GM23338 (cell line): ENCODE measurements at regions not wholly inside any gene's neighbourhood (a gene's known extent, or its start where the extent isn't known, plus 50 kb on each side); places are given as distances from the start of the nearest gene placed in this dataset.

Experiments used
- ATAC-seq: fragments of 200-7000 bp; cut with Tn5 transposase; 3 replicates; pipeline ENCODE4 v1.9.1; 2020
- DNase-seq: peaks from one replicate; pipeline ENCODE4 v3.0.0-alpha.2; 2015; ENCODE audit warnings: low spot score
- H2AFZ ChIP-seq: fragments of 200-600 bp; sonication (generic); 2 replicates; pipeline ENCODE4 v1.8.0; 2016; ENCODE audit warnings: antibody characterized with exemption, mild to moderate bottlenecking, moderate library complexity
- H3F3A ChIP-seq: fragments of 200-600 bp; sonication (generic); replicated peaks from 2 replicates; pipeline ENCODE4 v1.8.0; 2017; ENCODE audit warnings: antibody characterized with exemption, mixed run types, low read depth
- H3K27ac ChIP-seq: fragments of 200-600 bp; sonication (generic); 2 replicates; pipeline ENCODE4 v1.6.1; 2016; ENCODE audit warnings: low read depth
- H3K27me3 ChIP-seq: fragments of 200-600 bp; sonication (generic); 2 replicates; pipeline ENCODE4 v1.8.0; 2016; ENCODE audit warnings: mild to moderate bottlenecking, mixed run types, moderate library complexity; ENCODE audit not compliant: insufficient read depth
- H3K36me3 ChIP-seq: fragments of 200-600 bp; sonication (generic); 2 replicates; pipeline ENCODE4 v1.8.0; 2016; ENCODE audit warnings: mild to moderate bottlenecking; ENCODE audit not compliant: insufficient read depth
- H3K4me1 ChIP-seq: fragments of 200-600 bp; sonication (generic); 2 replicates; pipeline ENCODE4 v1.8.0; 2016; ENCODE audit warnings: mild to moderate bottlenecking, moderate library complexity; ENCODE audit not compliant: insufficient read depth
- H3K4me2 ChIP-seq: fragments of 200-600 bp; sonication (generic); 2 replicates; pipeline ENCODE4 v1.7.1; 2017; ENCODE audit warnings: mixed run types
- H3K4me3 ChIP-seq: fragments of 200-600 bp; sonication (generic); 2 replicates; pipeline ENCODE4 v1.6.1; 2016; ENCODE audit warnings: mixed run types
- H3K79me2 ChIP-seq: fragments of 200-600 bp; sonication (generic); replicated peaks from 2 replicates; pipeline ENCODE4 v1.8.0; 2017; ENCODE audit warnings: mild to moderate bottlenecking; ENCODE audit not compliant: insufficient read depth
- H3K9me2 ChIP-seq: fragments of 200-600 bp; sonication (generic); 2 replicates; pipeline ENCODE4 v1.8.0; 2017; ENCODE audit not compliant: insufficient read depth
- H4K20me1 ChIP-seq: fragments of 200-600 bp; sonication (generic); replicated peaks from 2 replicates; pipeline ENCODE4 v1.8.0; 2017; ENCODE audit warnings: mild to moderate bottlenecking; ENCODE audit not compliant: insufficient read depth
- H3K27ac Mint-ChIP-seq: 2 replicates; pipeline ENCODE4 v1.8.0; 2020; ENCODE audit warnings: inconsistent platforms, mild to moderate bottlenecking, moderate library complexity, mixed read lengths
- H3K27me3 Mint-ChIP-seq: 3 replicates; pipeline ENCODE4 v1.8.0; 2022; ENCODE audit warnings: low read depth, mild to moderate bottlenecking, moderate library complexity, mixed read lengths, inconsistent platforms; ENCODE audit not compliant: insufficient read depth, poor library complexity
- H3K36me3 Mint-ChIP-seq: 3 replicates; pipeline ENCODE4 v1.8.0; 2021; ENCODE audit warnings: low read depth, mild to moderate bottlenecking, inconsistent platforms, moderate library complexity, mixed read lengths
- H3K4me1 Mint-ChIP-seq: 3 replicates; pipeline ENCODE4 v1.8.0; 2020; ENCODE audit warnings: mild to moderate bottlenecking, inconsistent platforms, mixed read lengths
- H3K4me3 Mint-ChIP-seq: 3 replicates; pipeline ENCODE4 v1.8.0; 2021; ENCODE audit warnings: moderate library complexity, mild to moderate bottlenecking, inconsistent platforms, mixed read lengths
- H3K9me3 Mint-ChIP-seq: 3 replicates; pipeline ENCODE4 v1.8.0; 2020; ENCODE audit warnings: moderate library complexity, mild to moderate bottlenecking, inconsistent platforms, mixed read lengths
- CREB1 ChIP-seq: fragments of 250-450 bp; sonication (Bioruptor Pico); IDR thresholded peaks from 2 replicates; pipeline ENCODE4 v1.5.0; 2020; ENCODE audit warnings: low read depth, mild to moderate bottlenecking, moderate library complexity
- CTCF ChIP-seq, 2 experiments: fragments of 200-600 bp in 1 of 2; sonication (generic) in 1 of 2; conservative IDR thresholded peaks; 2 replicates each; pipeline versions ENCODE4 v1.5.1 to v1.6.1; 2016 to 2017; ENCODE audit warnings: antibody characterized with exemption in 2 of 2, low read depth in 2 of 2, mild to moderate bottlenecking in 2 of 2, moderate library complexity in 1 of 2
- ETS1 ChIP-seq: IDR thresholded peaks from 2 replicates; pipeline ENCODE4 v1.6.1; 2016; ENCODE audit warnings: antibody characterized with exemption
- EZH2 ChIP-seq: fragments of 200-600 bp; sonication (generic); IDR thresholded peaks from one replicate; pipeline ENCODE4 v1.8.0; 2017; ENCODE audit warnings: antibody characterized with exemption, mild to moderate bottlenecking, low read depth; ENCODE audit not compliant: unreplicated experiment
- EZH2phosphoT487 ChIP-seq: fragments of 200-600 bp; sonication (generic); IDR thresholded peaks from one replicate; pipeline ENCODE4 v1.8.1; 2018; ENCODE audit warnings: antibody characterized with exemption; ENCODE audit not compliant: unreplicated experiment
- JUNB ChIP-seq: IDR thresholded peaks from one replicate; pipeline ENCODE4 v1.6.1; 2016; ENCODE audit warnings: antibody characterized with exemption; ENCODE audit not compliant: unreplicated experiment
- NANOG ChIP-seq: IDR thresholded peaks from 2 replicates; pipeline ENCODE4 v1.6.1; 2016; ENCODE audit warnings: antibody characterized with exemption, borderline replicate concordance
- POLR2AphosphoS5 ChIP-seq: IDR thresholded peaks from 2 replicates; pipeline ENCODE4 v1.6.1; 2016; ENCODE audit warnings: antibody characterized with exemption, low read depth
- REST ChIP-seq: IDR thresholded peaks from one replicate; pipeline ENCODE4 v1.6.1; 2018; ENCODE audit warnings: antibody characterized with exemption; ENCODE audit not compliant: unreplicated experiment
- STAT1 ChIP-seq: IDR thresholded peaks from one replicate; pipeline ENCODE4 v1.6.1; 2016; ENCODE audit warnings: antibody characterized with exemption; ENCODE audit not compliant: unreplicated experiment
- ZNF114 ChIP-seq: fragments of 250-450 bp; sonication (Bioruptor Pico); IDR thresholded peaks from 2 replicates; pipeline ENCODE4 v1.5.0; 2020; ENCODE audit warnings: mild to moderate bottlenecking, moderate library complexity
- ZNF331 ChIP-seq: fragments of 250-450 bp; sonication (Bioruptor Pico); IDR thresholded peaks from 2 replicates; pipeline ENCODE4 v1.5.0; 2020; ENCODE audit warnings: low read depth, mild to moderate bottlenecking, moderate library complexity
- ZNF462 ChIP-seq: fragments of 250-450 bp; sonication (Bioruptor Pico); IDR thresholded peaks from 2 replicates; pipeline ENCODE4 v1.5.0; 2020; ENCODE audit warnings: mild to moderate bottlenecking, moderate library complexity

- Mint-ChIP-seq H3K27ac (0 out of 2 replicates have a peak overlapping the region, but pooled peaks have one; percentile 27), H3K36me3 (no peaks in the 10 kb centered on the region), H3K4me3 (no peak overlapping the region), H3K9me3 (no peaks in the 10 kb centered on the region; the same call in 2 of the 3 replicates), H3K4me1 (no peaks in the 10 kb centered on the region), H3K27me3 (no peaks in the 10 kb centered on the region)
- no peaks in the 10 kb centered on the region for H3K36me3 ChIP-seq
- H3K4me1 ChIP-seq, result no peaks in the 10 kb centered on the region
- H3K4me3 ChIP-seq, result no peak overlapping the region
- ATAC-seq, result no peak
- no peak overlapping the region for H3K27ac ChIP-seq
- H3K9me2 ChIP-seq, result 0 out of 2 replicates have a peak, but pooled peaks cover 5% of the 10 kb centered on the region
- H2AFZ ChIP-seq, result no peak overlapping the region
- H3F3A ChIP-seq, result no peaks in the 10 kb centered on the region
- no peak for TF ChIP-seq REST
- no peak for TF ChIP-seq CREB1
- TF ChIP-seq ETS1, result no peak
- no peak for TF ChIP-seq EZH2
- no peak for TF ChIP-seq JUNB
- no peak for TF ChIP-seq NANOG
- no peak for TF ChIP-seq STAT1
- TF ChIP-seq ZNF462, result no peak
- no peak for TF ChIP-seq CTCF (conservative IDR thresholded peaks at IDR 0.05; ENCODE audit: low read depth in 2 of 2)
- TF ChIP-seq EZH2phosphoT487, result no peak
- TF ChIP-seq ZNF114 (CRISPR knock-in tag), result no peak
- TF ChIP-seq ZNF331 (CRISPR knock-in tag), result no peak
- no peak for TF ChIP-seq POLR2AphosphoS5
- H3K27me3 ChIP-seq, result no peaks in the 10 kb centered on the region
- H4K20me1 ChIP-seq, result no peaks in the 10 kb centered on the region
- no peaks in the 10 kb centered on the region for H3K79me2 ChIP-seq
- DNase-seq, result no peak
- H3K4me2 ChIP-seq, result no peak overlapping the region
These were observed 373.6 kb upstream of the NDST3 start for GRCh38 chr4:117660668-117661067.
